IMR-90 (cell line): ENCODE measurements at regions not wholly inside any gene's neighbourhood (a gene's known extent, or its start where the extent isn't known, plus 50 kb on each side); places are given as distances from the start of the nearest gene placed in this dataset.

Source experiments
- ATAC-seq: fragments of 200-7000 bp; cut with Tn5 transposase; 2 replicates; pipeline ENCODE4 v1.9.1; 2020; ENCODE audit warnings: low read depth, mild to moderate bottlenecking, moderate library complexity
- BruUV-seq: library from RNA; stranded (reverse); fragments of 400-500 nt; replicated peaks from 2 replicates; lab custom pipeline; 2021; lab: Mats Ljungman, UMichigan
- CTCF ChIA-PET: fragments of 300-600 bp; formaldehyde crosslinking; extraction: SDS; loops from one replicate; lab custom pipeline; 2021; ENCODE audit warnings: antibody characterized with exemption; lab: Yijun Ruan, JAX
- POLR2A ChIA-PET: fragments of 300-600 bp; sonication (Branson Sonifier 250); formaldehyde crosslinking; loops from one replicate; lab custom pipeline; 2022; ENCODE audit warnings: antibody characterized with exemption; ENCODE audit not compliant: unreplicated experiment; lab: Charles Lee
- DNase-seq: peaks from one replicate; pipeline ENCODE4 v3.0.0; 2013
- H2AFZ ChIP-seq: replicated peaks from 2 replicates; pipeline ENCODE3; 2013; ENCODE audit warnings: low read length, mild to moderate bottlenecking; ENCODE audit not compliant: poor library complexity
- H2AK5ac ChIP-seq: 2 replicates; pipeline ENCODE4 v1.6.1; 2013; ENCODE audit warnings: low read depth, low read length, inconsistent platforms
- H2AK9ac ChIP-seq: replicated peaks from 2 replicates; pipeline ENCODE3; 2013; ENCODE audit warnings: mild to moderate bottlenecking, low read depth, low read length, moderate library complexity; ENCODE audit not compliant: poor library complexity
- H2BK120ac ChIP-seq: 2 replicates; pipeline ENCODE4 v1.6.1; 2013; ENCODE audit warnings: low read depth, low read length, inconsistent platforms
- H2BK15ac ChIP-seq: 3 replicates; pipeline ENCODE4 v1.6.1; 2013; ENCODE audit warnings: low read depth, low read length, inconsistent platforms
- H2BK20ac ChIP-seq: 2 replicates; pipeline ENCODE4 v1.6.1; 2013; ENCODE audit warnings: low read depth, mild to moderate bottlenecking, inconsistent platforms, low read length, moderate library complexity
- H2BK5ac ChIP-seq: 2 replicates; pipeline ENCODE4 v1.6.1; 2013; ENCODE audit warnings: mild to moderate bottlenecking, low read depth, low read length, inconsistent platforms; ENCODE audit not compliant: poor library complexity, severe bottlenecking
- H3K14ac ChIP-seq: replicated peaks from 2 replicates; pipeline ENCODE4 v1.6.1; 2013; ENCODE audit warnings: low read depth, low read length, inconsistent platforms
- H3K18ac ChIP-seq: 2 replicates; pipeline ENCODE4 v1.6.1; 2013; ENCODE audit warnings: low read depth, low read length, control low read depth
- H3K23ac ChIP-seq: 2 replicates; pipeline ENCODE4 v1.6.1; 2013; ENCODE audit warnings: low read depth, low read length, inconsistent platforms
- H3K27ac ChIP-seq: 2 replicates; pipeline ENCODE4 v1.5.1; 2013; ENCODE audit warnings: mild to moderate bottlenecking, control low read depth, low read length; ENCODE audit not compliant: insufficient read depth
- H3K27me3 ChIP-seq: 2 replicates; pipeline ENCODE4 v1.6.1; 2013; ENCODE audit warnings: low read length; ENCODE audit not compliant: control insufficient read depth, insufficient read depth
- H3K36me3 ChIP-seq: 2 replicates; pipeline ENCODE4 v1.6.1; 2013; ENCODE audit warnings: low read length, mixed read lengths; ENCODE audit not compliant: control insufficient read depth, insufficient read depth
- H3K4ac ChIP-seq: 2 replicates; pipeline ENCODE4 v1.6.1; 2013; ENCODE audit warnings: low read depth, low read length, inconsistent platforms
- H3K4me1 ChIP-seq: 2 replicates; pipeline ENCODE4 v1.6.1; 2013; ENCODE audit warnings: low read length, mixed read lengths; ENCODE audit not compliant: control insufficient read depth, insufficient read depth
- H3K4me2 ChIP-seq: 2 replicates; pipeline ENCODE4 v1.6.1; 2013; ENCODE audit warnings: low read depth, mild to moderate bottlenecking, control low read depth, low read length, moderate library complexity
- H3K4me3 ChIP-seq: 2 replicates; pipeline ENCODE4 v1.5.1; 2013; ENCODE audit warnings: low read depth, mild to moderate bottlenecking, control low read depth, low read length, moderate library complexity; ENCODE audit not compliant: insufficient read depth
- H3K56ac ChIP-seq: 2 replicates; pipeline ENCODE4 v1.6.1; 2013; ENCODE audit warnings: low read length, inconsistent platforms; ENCODE audit not compliant: insufficient read depth; ENCODE audit errors: extremely low read depth
- H3K79me1 ChIP-seq, 2 experiments: 2 replicates each; pipeline ENCODE4 v1.6.1; 2013; ENCODE audit warnings: low read length in 2 of 2, inconsistent platforms in 1 of 2, low read depth in 1 of 2
- H3K9ac ChIP-seq: 2 replicates; pipeline ENCODE4 v1.6.1; 2013; ENCODE audit warnings: low read depth, low read length, control low read depth
- H3K9me1 ChIP-seq: 2 replicates; pipeline ENCODE4 v1.6.1; 2013; ENCODE audit warnings: low read length, inconsistent platforms; ENCODE audit not compliant: insufficient read depth
- H3K9me3 ChIP-seq: 2 replicates; pipeline ENCODE4 v1.6.1; 2013; ENCODE audit warnings: low read length; ENCODE audit not compliant: control insufficient read depth, insufficient read depth
- H4K20me1 ChIP-seq: 2 replicates; pipeline ENCODE4 v1.6.1; 2013; ENCODE audit warnings: low read length, inconsistent platforms; ENCODE audit not compliant: insufficient read depth
- H4K5ac ChIP-seq: 2 replicates; pipeline ENCODE4 v1.6.1; 2013; ENCODE audit warnings: mild to moderate bottlenecking, low read depth, low read length, control low read depth
- H4K8ac ChIP-seq, 2 experiments: 2 replicates each; pipeline ENCODE4 v1.6.1; 2013; ENCODE audit warnings: low read depth in 2 of 2, low read length in 2 of 2, control low read depth in 1 of 2, inconsistent platforms in 1 of 2
- H4K91ac ChIP-seq: 2 replicates; pipeline ENCODE4 v1.6.1; 2013; ENCODE audit warnings: low read depth, low read length, inconsistent platforms; ENCODE audit not compliant: insufficient read depth
- CTCF ChIP-seq: conservative IDR thresholded peaks from 2 replicates; pipeline ENCODE4 v1.5.1; 2012; ENCODE audit warnings: mild to moderate bottlenecking, low read depth, low read length, improper control_type of control experiment
- RAD21 ChIP-seq: IDR thresholded peaks from 2 replicates; pipeline ENCODE4 v1.6.1; 2012; ENCODE audit warnings: low read length, improper control_type of control experiment
- RFX5 ChIP-seq: IDR thresholded peaks from 2 replicates; pipeline ENCODE4 v1.8.0; 2012; ENCODE audit warnings: low read depth, mild to moderate bottlenecking, low read length, moderate library complexity
- WGBS, 2 experiments: methylation state at CpG; one replicate each; pipeline versions ENCODE4 v1.1.5 to v1.1.7; 2013; ENCODE audit warnings: missing lambda C conversion rate in 2 of 2; ENCODE audit not compliant: insufficient read length in 1 of 2; ENCODE audit errors: extremely low coverage in 2 of 2; 5-methylcytosine and 5-hydroxymethylcytosine counted together
- dilution Hi-C: fragments of 300-500 bp; cut with HindIII; formaldehyde crosslinking; loops from one replicate; pipeline ENCODE4 v1.14.3; 2018; ENCODE audit warnings: low sequenced_read_pairs; ENCODE audit not compliant: unreplicated experiment
- in situ Hi-C: fragments of 300-500 bp; cut with MboI; formaldehyde crosslinking; loops from 3 replicates; pipeline ENCODE4 v1.14.3; 2019; ENCODE audit warnings: low sequenced_read_pairs, inconsistent platforms, mixed read lengths
- intact Hi-C: fragments of 100-400 bp; cut with micrococcal nuclease; formaldehyde crosslinking; loops from 2 replicates; pipeline ENCODE4 v1.10.0; 2022

GRCh38 chr11:76605338-76606074 is 65.0 kb downstream of the LRRC32 start:
- Histone ChIP-seq H3K36me3 (no peaks in the 10 kb centered on the region), H3K27ac (no peak overlapping the region), H3K4me1 (peaks cover 9% of the 10 kb centered on the region; the same call in 1 of the 2 replicates), H3K4me3 (no peak overlapping the region), H2AK9ac (no peak overlapping the region), H3K27me3 (0 out of 2 replicates have a peak, but pooled peaks cover 1% of the 10 kb centered on the region), H2BK20ac (no peak overlapping the region; the same call in 1 of the 2 replicates), H4K20me1 (no peaks in the 10 kb centered on the region), H4K91ac (no peak overlapping the region), H3K18ac (0 out of 2 replicates have a peak overlapping the region, but pooled peaks have one; percentile 11), H2BK120ac (peak overlapping the region; percentile 10; the same call in 1 of the 2 replicates), H3K4me2 (no peak overlapping the region), H3K79me1 (no peaks in the 10 kb centered on the region), H4K5ac (no peak overlapping the region), H3K9me1 (no peaks in the 10 kb centered on the region; the same call in 1 of the 2 replicates), H4K8ac (no peak overlapping the region), H3K4ac (no peak overlapping the region), H2AK5ac (peak overlapping the region; percentile 21; the same call in 1 of the 2 replicates), H3K23ac (no peak overlapping the region), H2AFZ (no peak overlapping the region), H3K9me3 (no peaks in the 10 kb centered on the region), H3K14ac (no peak overlapping the region), H3K56ac (no peak overlapping the region), H3K9ac (no peak overlapping the region), H2BK15ac (no peak overlapping the region), H2BK5ac (no peak overlapping the region)
- TF ChIP-seq RFX5 (no peak), CTCF (no peak), RAD21 (no peak)
- ATAC-seq (no peak), DNase-seq (no peak)
- BruUV-seq, result no TSS peak
- intact Hi-C loops (no loop called here), dilution Hi-C loops (no loop called here), in situ Hi-C loops (no loop called here)
- ChIA-PET POLR2A (no interaction called here), CTCF (no interaction called here)
- WGBS, 2 experiments, result 80% methylated on average over 1 of the region's 8 CpGs; no CpG with 5 or more reads in 1 of the 2 experiments
